Karpas-422 (cell line): ENCODE measurements at regions not wholly inside any gene's neighbourhood (a gene's known extent, or its start where the extent isn't known, plus 50 kb on each side); places are given as distances from the start of the nearest gene placed in this dataset.

Experiments
- DNase-seq: peaks from one replicate; pipeline ENCODE4 v3.0.0-alpha.2; 2015
- H2AFZ ChIP-seq: fragments of 200-600 bp; sonication (generic); 2 replicates; pipeline ENCODE4 v1.6.1; 2014; ENCODE audit warnings: antibody characterized with exemption, low read length, mixed read lengths
- H3K27ac ChIP-seq: fragments of 200-600 bp; sonication (generic); 2 replicates; pipeline ENCODE4 v1.5.1; 2014; ENCODE audit warnings: mild to moderate bottlenecking, low read length, moderate library complexity
- H3K27me3 ChIP-seq: fragments of 200-600 bp; sonication (generic); 2 replicates; pipeline ENCODE4 v1.6.1; 2014; ENCODE audit warnings: low read length, mixed read lengths
- H3K36me3 ChIP-seq: fragments of 200-600 bp; sonication (generic); 2 replicates; pipeline ENCODE4 v1.6.1; 2014; ENCODE audit warnings: low read length, mixed read lengths; ENCODE audit not compliant: insufficient read depth
- H3K4me1 ChIP-seq: fragments of 200-600 bp; sonication (generic); 2 replicates; pipeline ENCODE4 v1.6.1; 2014; ENCODE audit warnings: mild to moderate bottlenecking, low read length, mixed read lengths
- H3K4me2 ChIP-seq: fragments of 200-600 bp; sonication (generic); 2 replicates; pipeline ENCODE4 v1.6.1; 2014; ENCODE audit warnings: low read length, low read depth, mild to moderate bottlenecking; ENCODE audit not compliant: poor library complexity, severe bottlenecking
- H3K4me3 ChIP-seq: fragments of 200-600 bp; sonication (generic); 2 replicates; pipeline ENCODE4 v1.5.1; 2014; ENCODE audit warnings: mild to moderate bottlenecking, antibody characterized with exemption, low read length, mixed read lengths
- H3K79me2 ChIP-seq: fragments of 200-600 bp; sonication (generic); 2 replicates; pipeline ENCODE4 v1.6.1; 2014; ENCODE audit warnings: mild to moderate bottlenecking, low read length, mixed read lengths
- H3K9ac ChIP-seq: fragments of 200-600 bp; sonication (generic); 2 replicates; pipeline ENCODE4 v1.6.0; 2014; ENCODE audit warnings: low read length
- H3K9me2 ChIP-seq: fragments of 200-600 bp; sonication (generic), shearing (Covaris generic); replicated peaks from 2 replicates; pipeline ENCODE4 v1.6.0; 2014; ENCODE audit warnings: mild to moderate bottlenecking, low read length, moderate library complexity; ENCODE audit not compliant: insufficient read depth
- H3K9me3 ChIP-seq: fragments of 300-700, 200-600 bp; sonication (generic); 2 replicates; pipeline ENCODE4 v1.6.1; 2014; ENCODE audit warnings: low read length, mixed read lengths
- H4K20me1 ChIP-seq: fragments of 200-600 bp; sonication (generic); 2 replicates; pipeline ENCODE4 v1.6.1; 2014; ENCODE audit warnings: mild to moderate bottlenecking, antibody characterized with exemption, low read length, low read depth; ENCODE audit not compliant: insufficient read depth

GRCh38 chr18:7288544-7288943, 57.7 kb downstream of the LRRC30 start:
- Histone ChIP-seq H3K27me3 (no peaks in the 10 kb centered on the region), H3K4me1 (no peaks in the 10 kb centered on the region), H4K20me1 (no peaks in the 10 kb centered on the region), H3K9me3 (peaks cover 10% of the 10 kb centered on the region), H3K9ac (no peak overlapping the region), H3K79me2 (no peaks in the 10 kb centered on the region), H3K4me2 (no peak overlapping the region), H3K4me3 (no peak overlapping the region), H3K36me3 (no peaks in the 10 kb centered on the region), H3K27ac (no peak overlapping the region), H3K9me2 (no peaks in the 10 kb centered on the region), H2AFZ (no peak overlapping the region)
- no peak for DNase-seq

- DNase-seq = no peak
- Histone ChIP-seq H2AFZ (no peak overlapping the region), H3K9ac (no peak overlapping the region), H3K27ac (no peak overlapping the region), H3K27me3 (no peaks in the 10 kb centered on the region), H4K20me1 (no peaks in the 10 kb centered on the region), H3K4me3 (no peak overlapping the region), H3K79me2 (no peaks in the 10 kb centered on the region), H3K9me3 (peaks cover 12% of the 10 kb centered on the region), H3K9me2 (no peaks in the 10 kb centered on the region), H3K4me1 (no peaks in the 10 kb centered on the region), H3K4me2 (no peak overlapping the region), H3K36me3 (no peaks in the 10 kb centered on the region)
Measured at GRCh38 chr18:7290077-7290476, 59.2 kb downstream of the LRRC30 start.

DNA sequence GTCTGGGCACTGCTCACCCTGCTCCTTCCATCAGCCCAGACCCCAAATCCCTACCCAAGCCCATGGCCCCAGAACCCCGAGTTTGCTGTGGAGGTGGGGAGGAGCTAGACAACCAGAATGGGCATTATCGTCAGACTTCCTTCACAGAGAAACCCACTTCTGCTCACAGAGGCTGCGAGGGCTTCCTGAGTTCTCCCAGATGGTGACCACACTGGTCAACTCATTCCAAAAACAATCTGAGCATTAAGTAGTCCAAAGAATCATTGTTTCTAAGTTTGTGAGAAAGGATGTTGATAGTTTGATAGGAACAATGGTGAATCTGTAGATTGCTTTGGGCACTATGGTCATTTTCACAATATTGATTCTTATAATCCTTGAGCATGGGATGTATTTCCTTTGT, 60.2 kb downstream of the LRRC30 start:
- H4K20me1 ChIP-seq = no peaks in the 10 kb centered on the region
- H3K79me2 ChIP-seq = no peaks in the 10 kb centered on the region
- H3K27ac ChIP-seq = no peak overlapping the region
- no peaks in the 10 kb centered on the region for H3K9me2 ChIP-seq
- H3K4me2 ChIP-seq = no peak overlapping the region
- DNase-seq = no peak
- H2AFZ ChIP-seq = no peak overlapping the region
- H3K36me3 ChIP-seq = no peaks in the 10 kb centered on the region
- H3K9me3 ChIP-seq = peaks cover 22% of the 10 kb centered on the region
- H3K27me3 ChIP-seq = no peaks in the 10 kb centered on the region
- H3K4me3 ChIP-seq = no peak overlapping the region
- H3K4me1 ChIP-seq = no peaks in the 10 kb centered on the region
- no peak overlapping the region for H3K9ac ChIP-seq

DNA sequence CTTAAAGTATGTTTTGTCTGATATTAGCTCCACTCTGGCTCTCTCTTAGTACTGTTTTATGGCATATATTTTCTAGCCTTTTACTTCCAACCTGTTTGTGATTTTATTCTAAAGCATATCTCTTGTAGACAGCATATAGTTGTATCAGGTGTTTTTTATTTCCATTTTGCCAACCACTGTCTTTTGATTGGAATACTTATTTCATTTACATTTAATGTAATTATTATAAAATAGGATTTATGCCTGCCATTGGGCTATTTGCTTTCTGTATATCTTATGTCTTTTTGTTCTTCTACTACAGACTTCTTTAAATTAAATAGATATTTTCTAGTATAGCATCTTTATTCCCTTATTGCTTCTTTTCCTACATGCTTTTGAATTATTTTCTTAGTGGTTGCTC, 67.3 kb downstream of the LRRC30 start:
- no peak overlapping the region for H2AFZ ChIP-seq
- no peak overlapping the region for H3K9ac ChIP-seq
- H3K27me3 ChIP-seq = no peaks in the 10 kb centered on the region
- no peak overlapping the region for H3K4me3 ChIP-seq
- H3K27ac ChIP-seq = no peak overlapping the region
- no peak overlapping the region for H3K4me2 ChIP-seq
- H3K4me1 ChIP-seq = no peaks in the 10 kb centered on the region
- H3K79me2 ChIP-seq = no peaks in the 10 kb centered on the region
- DNase-seq = no peak
- no peaks in the 10 kb centered on the region for H3K36me3 ChIP-seq
- H4K20me1 ChIP-seq = no peaks in the 10 kb centered on the region
- H3K9me2 ChIP-seq = no peaks in the 10 kb centered on the region
- H3K9me3 ChIP-seq = peaks cover 37% of the 10 kb centered on the region

DNA sequence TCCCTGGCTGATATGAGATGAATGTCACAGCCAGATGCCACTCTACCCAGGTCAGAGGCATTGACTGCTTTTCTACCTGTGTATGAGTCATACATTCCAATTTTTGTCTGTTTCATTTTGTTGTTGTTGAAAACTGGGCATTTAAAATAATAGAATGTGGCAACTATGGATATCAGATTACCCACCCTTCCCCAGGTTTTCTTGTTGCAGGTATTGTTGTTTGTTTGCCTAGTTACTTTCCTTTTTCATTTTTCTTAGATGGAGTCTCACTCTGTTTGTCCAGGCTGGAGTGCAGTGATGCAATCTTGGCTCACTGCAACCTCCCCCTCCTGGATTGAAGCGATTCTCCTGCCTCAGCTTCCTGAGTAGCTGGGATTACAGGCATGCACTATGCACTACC, 70.2 kb downstream of the LRRC30 start:
- H3K79me2 ChIP-seq = no peaks in the 10 kb centered on the region
- H3K9me2 ChIP-seq = no peaks in the 10 kb centered on the region
- no peak overlapping the region for H2AFZ ChIP-seq
- no peak for DNase-seq
- peaks cover 23% of the 10 kb centered on the region for H3K9me3 ChIP-seq
- no peaks in the 10 kb centered on the region for H3K36me3 ChIP-seq
- H4K20me1 ChIP-seq = no peaks in the 10 kb centered on the region
- H3K27me3 ChIP-seq = no peaks in the 10 kb centered on the region
- no peaks in the 10 kb centered on the region for H3K4me1 ChIP-seq
- H3K4me3 ChIP-seq = no peak overlapping the region
- H3K4me2 ChIP-seq = no peak overlapping the region
- H3K27ac ChIP-seq = no peak overlapping the region
- H3K9ac ChIP-seq = no peak overlapping the region

DNA sequence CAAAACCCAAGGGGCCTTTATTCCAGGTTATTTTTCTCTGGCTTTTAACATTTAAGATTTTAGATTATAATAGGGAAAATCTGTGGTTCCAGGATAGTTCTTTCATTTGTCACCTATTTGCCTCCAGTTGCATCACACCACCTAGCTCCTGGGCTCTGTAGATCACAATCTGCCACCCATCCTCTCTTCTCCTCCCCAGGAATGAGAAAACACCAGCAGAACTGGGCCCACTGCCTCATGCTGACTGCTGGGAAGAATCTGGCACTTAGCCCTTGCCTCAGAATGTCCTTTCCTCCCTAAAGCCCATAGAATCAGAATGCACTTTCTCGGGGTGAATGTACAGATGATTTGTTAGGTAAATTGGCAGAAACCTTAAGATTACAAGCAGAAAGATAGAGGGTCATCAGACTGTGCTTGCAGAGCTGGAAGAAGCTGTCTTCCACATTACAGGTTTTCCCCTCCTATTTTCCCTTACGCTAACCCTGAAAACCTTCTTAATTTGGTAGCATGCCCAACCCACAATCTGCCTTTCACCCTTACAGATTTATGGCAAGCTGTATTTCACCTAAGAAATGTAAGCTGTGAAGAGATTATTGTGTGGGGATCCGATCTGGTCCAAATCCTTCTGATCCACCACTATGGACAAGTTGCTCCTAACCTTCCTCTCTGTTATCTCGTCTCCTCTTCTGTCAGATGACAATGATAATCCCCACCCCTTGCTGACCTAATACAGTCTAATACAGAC, 72.6 kb downstream of the LRRC30 start:
- Histone ChIP-seq H3K27me3 (no peaks in the 10 kb centered on the region), H2AFZ (no peak overlapping the region), H3K9me3 (peaks cover 20% of the 10 kb centered on the region), H3K9me2 (no peaks in the 10 kb centered on the region), H4K20me1 (no peaks in the 10 kb centered on the region), H3K9ac (no peak overlapping the region), H3K4me3 (no peak overlapping the region), H3K4me2 (no peak overlapping the region), H3K79me2 (no peaks in the 10 kb centered on the region), H3K36me3 (no peaks in the 10 kb centered on the region), H3K27ac (no peak overlapping the region), H3K4me1 (no peaks in the 10 kb centered on the region)
- DNase-seq = no peak

DNA sequence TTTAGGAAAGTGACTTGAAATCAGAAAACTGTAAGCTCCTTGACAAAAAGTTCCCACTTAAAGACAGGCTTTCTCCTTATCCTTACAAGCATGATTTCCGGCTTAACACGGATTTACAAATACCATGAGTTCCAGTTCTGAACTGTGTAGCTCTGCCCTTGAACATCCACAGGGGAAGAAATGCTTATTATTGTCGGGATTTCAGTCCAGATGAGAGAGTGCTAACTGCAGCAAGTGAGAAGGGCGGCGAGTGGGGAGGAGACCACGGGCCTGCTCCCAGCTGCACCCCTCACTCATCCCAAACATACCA, 73.1 kb downstream of the LRRC30 start:
- Histone ChIP-seq H3K79me2 (no peaks in the 10 kb centered on the region), H2AFZ (no peak overlapping the region), H3K36me3 (no peaks in the 10 kb centered on the region), H3K4me3 (no peak overlapping the region), H4K20me1 (no peaks in the 10 kb centered on the region), H3K4me1 (no peaks in the 10 kb centered on the region), H3K27me3 (no peaks in the 10 kb centered on the region), H3K9me2 (no peaks in the 10 kb centered on the region), H3K9ac (no peak overlapping the region), H3K9me3 (peaks cover 16% of the 10 kb centered on the region), H3K4me2 (no peak overlapping the region), H3K27ac (no peak overlapping the region)
- DNase-seq = no peak

DNA sequence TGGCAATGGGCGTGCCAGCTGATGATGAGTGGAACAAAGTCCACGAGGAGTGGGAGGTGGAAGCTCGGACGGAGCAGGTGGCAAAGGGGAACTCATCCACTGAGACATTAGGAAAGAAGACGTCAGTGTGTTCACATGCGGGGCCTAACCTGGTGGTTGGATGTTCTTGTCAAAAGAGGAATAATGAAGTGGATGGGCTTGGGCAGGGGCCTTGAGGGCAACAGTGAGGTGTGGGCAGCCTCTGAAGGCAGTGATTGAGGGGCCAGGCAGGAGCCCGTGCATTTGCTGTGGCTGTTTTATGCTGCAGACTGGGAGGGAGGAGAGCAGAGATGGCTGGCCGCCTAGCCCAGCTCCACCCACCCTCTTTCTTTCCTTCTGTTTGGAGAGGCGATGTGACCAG, 74.5 kb downstream of the LRRC30 start:
- Histone ChIP-seq H2AFZ (no peak overlapping the region), H3K9me2 (no peaks in the 10 kb centered on the region), H3K9ac (no peak overlapping the region)

More for the DNA sequence above, 74.5 kb downstream of the LRRC30 start:
- H3K27ac ChIP-seq = no peak overlapping the region
- no peaks in the 10 kb centered on the region for H3K4me1 ChIP-seq
- H3K79me2 ChIP-seq = no peaks in the 10 kb centered on the region
- H3K4me2 ChIP-seq = no peak overlapping the region
- no peaks in the 10 kb centered on the region for H3K27me3 ChIP-seq
- peaks cover 9% of the 10 kb centered on the region; the same call in 1 of the 2 replicates for H3K9me3 ChIP-seq
- no peak overlapping the region for H3K4me3 ChIP-seq
- no peaks in the 10 kb centered on the region for H3K36me3 ChIP-seq
- no peak for DNase-seq
- H4K20me1 ChIP-seq = no peaks in the 10 kb centered on the region
